ENCODE measurements at regions not wholly inside any gene's neighbourhood (a gene's known extent, or its start where the extent isn't known, plus 50 kb on each side); places are given as distances from the start of the nearest gene placed in this dataset.

- Mint-ChIP-seq H3K9me3 (no peaks in the 10 kb centered on the region), H3K27ac (peak overlapping the region; percentile 94 to 97 (median 97)), H3K4me3 (peak overlapping the region in 2 of 4 donors; percentile 76 to 89), H3K27me3 (peaks cover 2% of the 10 kb centered on the region), H3K36me3 (peaks cover 2% of the 10 kb centered on the region), H3K4me1 (peaks cover 9 to 19% (median 13%) of the 10 kb centered on the region in 3 donors)
Measured at GRCh38 chr17:77492446-77493237, 351.9 kb downstream of the SEC14L1 start.

- peaks cover 9 to 19% (median 13%) of the 10 kb centered on the region in 3 donors for H3K4me1 Mint-ChIP-seq
- H3K27ac Mint-ChIP-seq = peak overlapping the region in 2 of 3 donors; percentile 64 to 97
- H3K36me3 Mint-ChIP-seq = peaks cover 2% of the 10 kb centered on the region
- peaks cover 2% of the 10 kb centered on the region for H3K27me3 Mint-ChIP-seq
- H3K9me3 Mint-ChIP-seq = no peaks in the 10 kb centered on the region
- peak overlapping the region in 2 of 4 donors; percentile 12 to 29 for H3K4me3 Mint-ChIP-seq
Measured at GRCh38 chr17:77493238-77493820, 352.6 kb downstream of the SEC14L1 start.

GRCh38 chr17:77493901-77494663, 353.3 kb downstream of the SEC14L1 start:
- Mint-ChIP-seq H3K27ac (peak overlapping the region; percentile 64 to 85 (median 82)), H3K4me1 (peaks cover 7 to 19% (median 13%) of the 10 kb centered on the region in 3 donors), H3K36me3 (peaks cover 2% of the 10 kb centered on the region), H3K9me3 (no peaks in the 10 kb centered on the region), H3K27me3 (peaks cover 2% of the 10 kb centered on the region), H3K4me3 (peak overlapping the region in 2 of 4 donors; percentile 29 to 41)

- Mint-ChIP-seq H3K27ac (peak overlapping the region; percentile 20 to 89 (median 75)), H3K27me3 (peaks cover 2% of the 10 kb centered on the region), H3K4me3 (peak overlapping the region in 2 of 4 donors; percentile 41 to 46), H3K4me1 (peaks cover 7 to 19% (median 13%) of the 10 kb centered on the region in 3 donors), H3K9me3 (no peaks in the 10 kb centered on the region), H3K36me3 (peaks cover 2% of the 10 kb centered on the region)
Measured at GRCh38 chr17:77494664-77495435, 354.1 kb downstream of the SEC14L1 start.

GRCh38 chr17:77495575-77495974, 354.8 kb downstream of the SEC14L1 start:
- no peak overlapping the region for H3K4me3 Mint-ChIP-seq
- peak overlapping the region in 1 of 3 donors; percentile 75 for H3K27ac Mint-ChIP-seq
- no peaks in the 10 kb centered on the region for H3K9me3 Mint-ChIP-seq
- peaks cover 2% of the 10 kb centered on the region for H3K36me3 Mint-ChIP-seq
- H3K4me1 Mint-ChIP-seq = peaks cover 7 to 18% (median 13%) of the 10 kb centered on the region in 3 donors
- H3K27me3 Mint-ChIP-seq = peaks cover 2% of the 10 kb centered on the region

GRCh38 chr17:77496401-77496801, 355.6 kb downstream of the SEC14L1 start:
- Mint-ChIP-seq H3K4me1 (peaks cover 7 to 18% (median 17%) of the 10 kb centered on the region in 3 donors), H3K4me3 (no peak overlapping the region), H3K36me3 (peaks cover 2% of the 10 kb centered on the region), H3K27me3 (peaks cover 2% of the 10 kb centered on the region), H3K9me3 (no peaks in the 10 kb centered on the region), H3K27ac (no peak overlapping the region)

GRCh38 chr17:77496831-77497577, 356.2 kb downstream of the SEC14L1 start:
- Mint-ChIP-seq H3K36me3 (peaks cover 2% of the 10 kb centered on the region), H3K4me3 (no peak overlapping the region), H3K27ac (no peak overlapping the region), H3K9me3 (no peaks in the 10 kb centered on the region), H3K27me3 (peaks cover 2% of the 10 kb centered on the region), H3K4me1 (peaks cover 8 to 14% (median 13%) of the 10 kb centered on the region in 3 donors)

GRCh38 chr17:77497578-77497934, 356.8 kb downstream of the SEC14L1 start:
- no peak overlapping the region for H3K27ac Mint-ChIP-seq

GRCh38 chr17:77498091-77498741, 357.4 kb downstream of the SEC14L1 start:
- no peak overlapping the region for H3K4me3 Mint-ChIP-seq
- H3K27me3 Mint-ChIP-seq = peaks cover 2% of the 10 kb centered on the region

More at GRCh38 chr17:77497578-77497934, 356.8 kb downstream of the SEC14L1 start:
- no peak overlapping the region for H3K4me3 Mint-ChIP-seq
- peaks cover 5 to 10% (median 10%) of the 10 kb centered on the region in 3 donors for H3K4me1 Mint-ChIP-seq
- peaks cover 2% of the 10 kb centered on the region for H3K27me3 Mint-ChIP-seq
- peaks cover 2% of the 10 kb centered on the region for H3K36me3 Mint-ChIP-seq
- H3K9me3 Mint-ChIP-seq = no peaks in the 10 kb centered on the region

GRCh38 chr17:77498791-77499698, 358.3 kb downstream of the SEC14L1 start:
- H3K27ac Mint-ChIP-seq = no peak overlapping the region
- peaks cover 5 to 10% (median 6%) of the 10 kb centered on the region in 3 donors for H3K4me1 Mint-ChIP-seq
- H3K4me3 Mint-ChIP-seq = no peak overlapping the region
- H3K36me3 Mint-ChIP-seq = peaks cover 2% of the 10 kb centered on the region
- peaks cover 2% of the 10 kb centered on the region for H3K27me3 Mint-ChIP-seq
- no peaks in the 10 kb centered on the region for H3K9me3 Mint-ChIP-seq

More at GRCh38 chr17:77498091-77498741, 357.4 kb downstream of the SEC14L1 start:
- Mint-ChIP-seq H3K36me3 (peaks cover 2% of the 10 kb centered on the region), H3K27ac (no peak overlapping the region), H3K9me3 (no peaks in the 10 kb centered on the region), H3K4me1 (peaks cover 5 to 10% (median 10%) of the 10 kb centered on the region in 3 donors)

GRCh38 chr17:77499699-77500435, 359.1 kb downstream of the SEC14L1 start:
- H3K36me3 Mint-ChIP-seq = peaks cover 2% of the 10 kb centered on the region
- H3K4me3 Mint-ChIP-seq = no peak overlapping the region
- no peak overlapping the region for H3K27ac Mint-ChIP-seq
- peaks cover 1% of the 10 kb centered on the region for H3K27me3 Mint-ChIP-seq
- H3K9me3 Mint-ChIP-seq = no peaks in the 10 kb centered on the region
- peaks cover 2 to 8% (median 4%) of the 10 kb centered on the region in 3 donors for H3K4me1 Mint-ChIP-seq

GRCh38 chr17:77501101-77501566, 360.4 kb downstream of the SEC14L1 start:
- Mint-ChIP-seq H3K9me3 (no peaks in the 10 kb centered on the region), H3K4me3 (no peak overlapping the region), H3K27ac (peak overlapping the region in 2 of 3 donors; percentile 62 to 87), H3K4me1 (peaks cover 0 to 4% (median 2%) of the 10 kb centered on the region in 3 donors), H3K36me3 (no peaks in the 10 kb centered on the region), H3K27me3 (no peaks in the 10 kb centered on the region)

All from IgD-negative memory B cell (primary cell).